NCI-H146 treated with DMSO at 0.1 percent for 48 hours (cell line): ENCODE measurements at regions not wholly inside any gene's neighbourhood (a gene's known extent, or its start where the extent isn't known, plus 50 kb on each side); places are given as distances from the start of the nearest gene placed in this dataset.

ENCODE experiments used
- DNase-seq: peaks from one replicate; lab custom pipeline; 2025; ENCODE audit not compliant: unreplicated experiment; lab: John Stamatoyannopoulos, UW

DNA sequence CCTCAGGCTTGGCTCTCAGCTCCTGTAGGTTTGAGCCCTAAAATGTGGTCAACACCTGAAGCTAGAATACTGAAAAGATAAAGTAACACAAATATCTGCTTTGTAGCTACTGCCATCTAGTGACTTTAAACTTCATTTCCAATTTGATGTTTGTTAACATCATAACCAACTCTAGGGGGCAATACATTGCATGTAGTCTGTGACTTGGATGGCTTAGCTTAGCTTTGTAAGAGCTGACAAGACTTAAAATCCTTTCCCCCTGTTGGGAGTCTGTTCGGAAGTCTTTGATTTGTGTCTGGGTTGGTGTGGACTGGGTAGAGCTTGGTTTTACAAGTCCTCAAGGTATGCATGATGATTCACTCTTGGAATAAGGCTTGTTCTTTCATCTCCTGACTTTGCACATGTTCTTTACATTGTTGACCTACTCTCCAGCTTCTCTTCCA is 51.7 kb downstream of the SCN11A start:
- peak; percentile 3 for DNase-seq

- DNase-seq, result no peak
Observed at GRCh38 chr3:38998086-38998485, 53.7 kb downstream of the SCN11A start.

GRCh38 chr3:38996193-38996592 is 55.6 kb downstream of the SCN11A start:
- no peak for DNase-seq

- DNase-seq, result no peak
Observed at GRCh38 chr3:38994251-38994650, 57.5 kb downstream of the SCN11A start.

GRCh38 chr3:38992117-38992760 is 59.5 kb downstream of the SCN11A start:
- no peak for DNase-seq

- DNase-seq, result no peak
Observed at GRCh38 chr3:38990621-38991020, 61.1 kb downstream of the SCN11A start.

GRCh38 chr3:38989917-38990510 is 61.7 kb downstream of the SCN11A start:
- DNase-seq, result no peak

- no peak for DNase-seq
Observed at GRCh38 chr3:38988955-38989354, 62.8 kb downstream of the SCN11A start.

DNA sequence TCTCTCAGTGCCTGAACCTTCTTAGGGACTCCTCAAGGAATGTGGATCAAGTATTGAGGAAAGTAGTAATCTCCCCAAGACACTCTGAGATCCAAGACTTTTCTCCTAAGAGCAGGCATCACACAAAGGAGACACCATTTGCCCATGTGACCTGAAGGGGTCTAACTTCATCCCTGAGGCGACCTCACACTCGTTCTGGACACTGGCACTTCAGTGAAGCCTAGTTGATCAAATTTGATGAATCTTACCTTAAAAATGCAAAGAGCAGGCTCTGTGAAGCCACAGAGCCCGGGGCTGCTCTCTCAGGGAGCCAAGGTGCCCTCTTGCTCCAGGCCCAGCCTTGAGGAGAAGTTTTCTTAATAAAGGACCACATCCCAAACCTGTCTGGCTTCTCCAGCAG is 64.3 kb downstream of the SCN11A start:
- no peak for DNase-seq

GRCh38 chr3:38986901-38987300 is 64.8 kb downstream of the SCN11A start:
- DNase-seq, result no peak

GRCh38 chr3:38985981-38986380 is 65.8 kb downstream of the SCN11A start:
- no peak for DNase-seq

DNA sequence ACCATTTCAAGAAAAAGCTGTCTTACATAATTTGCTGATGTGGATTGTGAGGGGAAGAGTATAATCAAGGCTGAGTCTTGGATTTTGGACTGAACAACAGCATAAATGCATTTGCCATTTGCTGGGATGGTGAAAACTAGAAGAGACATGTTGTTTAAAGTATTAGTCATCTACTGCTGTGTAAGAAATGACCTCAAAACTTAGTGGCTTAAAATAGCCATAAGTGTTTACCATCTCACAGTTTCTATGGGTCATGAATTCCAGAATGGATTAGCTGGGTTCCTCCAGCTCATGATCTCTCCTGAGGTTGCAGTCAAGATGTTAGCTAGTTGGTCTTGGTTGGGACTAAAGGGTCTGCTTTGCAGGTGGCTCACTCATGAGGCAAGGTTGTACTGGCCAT is 66.2 kb downstream of the SCN11A start:
- DNase-seq, result no peak

- DNase-seq, result no peak
Observed at GRCh38 chr3:38984731-38985130, 67.0 kb downstream of the SCN11A start.

- no peak for DNase-seq
Observed at GRCh38 chr3:38984110-38984509, 67.6 kb downstream of the SCN11A start.

GRCh38 chr3:38980938-38981337 is 70.8 kb downstream of the SCN11A start:
- DNase-seq, result no peak

DNA sequence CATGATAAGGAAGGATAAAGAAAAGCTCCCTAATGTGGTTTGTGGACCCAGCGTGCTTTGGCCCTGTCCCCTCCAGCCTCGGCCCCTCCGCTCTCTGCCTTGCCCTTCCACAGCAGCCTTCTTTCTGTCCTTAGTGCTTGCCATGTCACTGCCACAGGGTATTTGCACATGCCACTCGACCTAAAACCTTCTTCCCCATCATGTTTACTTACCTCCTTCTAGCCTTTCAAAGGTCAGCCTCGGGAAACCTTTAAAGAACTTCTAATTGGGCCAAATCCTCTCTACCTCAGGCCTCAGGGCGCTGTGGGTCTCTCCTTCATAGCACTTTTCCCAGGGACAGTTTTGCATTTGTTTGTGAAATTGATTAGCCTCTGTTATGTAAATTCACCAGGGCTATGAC is 73.0 kb downstream of the SCN11A start:
- DNase-seq, result no peak

DNA sequence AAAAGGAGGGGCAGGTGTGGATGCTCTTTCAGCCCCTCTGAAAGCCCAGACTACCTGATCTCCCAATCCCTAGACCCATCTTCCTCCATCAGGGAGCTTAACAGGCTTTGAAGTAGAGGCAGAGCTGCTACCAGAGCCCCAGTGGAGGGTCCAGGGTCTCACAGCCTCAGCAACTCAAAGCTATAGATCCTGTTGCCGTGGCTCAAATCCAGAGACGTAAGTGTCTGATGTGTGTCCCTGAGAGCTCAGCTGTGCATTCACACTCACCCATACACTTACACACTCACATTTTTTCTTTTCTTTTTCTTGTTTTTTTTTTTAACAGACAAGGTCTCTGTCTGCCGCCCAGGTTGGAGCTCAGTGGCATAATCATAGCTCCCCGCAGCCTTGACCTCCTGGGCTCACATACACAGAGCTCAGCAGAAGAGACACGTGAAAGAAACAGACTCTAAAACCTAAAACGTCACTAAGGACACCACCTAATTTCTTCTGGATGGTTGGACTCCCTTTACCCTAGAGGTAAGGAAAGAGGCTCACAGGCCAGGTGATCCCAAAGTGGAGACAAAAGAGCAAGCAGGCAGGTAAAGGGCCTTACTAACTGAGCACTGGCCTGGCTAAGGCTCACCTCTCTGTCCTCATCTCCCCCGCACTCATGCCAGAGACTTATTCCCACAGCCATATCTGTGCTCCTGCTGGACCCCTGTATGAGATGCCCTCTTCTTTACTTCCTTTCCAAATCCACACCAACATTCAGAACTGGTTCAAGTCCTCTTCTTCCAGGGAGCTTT is 80.7 kb downstream of the SCN11A start:
- no peak for DNase-seq

DNA sequence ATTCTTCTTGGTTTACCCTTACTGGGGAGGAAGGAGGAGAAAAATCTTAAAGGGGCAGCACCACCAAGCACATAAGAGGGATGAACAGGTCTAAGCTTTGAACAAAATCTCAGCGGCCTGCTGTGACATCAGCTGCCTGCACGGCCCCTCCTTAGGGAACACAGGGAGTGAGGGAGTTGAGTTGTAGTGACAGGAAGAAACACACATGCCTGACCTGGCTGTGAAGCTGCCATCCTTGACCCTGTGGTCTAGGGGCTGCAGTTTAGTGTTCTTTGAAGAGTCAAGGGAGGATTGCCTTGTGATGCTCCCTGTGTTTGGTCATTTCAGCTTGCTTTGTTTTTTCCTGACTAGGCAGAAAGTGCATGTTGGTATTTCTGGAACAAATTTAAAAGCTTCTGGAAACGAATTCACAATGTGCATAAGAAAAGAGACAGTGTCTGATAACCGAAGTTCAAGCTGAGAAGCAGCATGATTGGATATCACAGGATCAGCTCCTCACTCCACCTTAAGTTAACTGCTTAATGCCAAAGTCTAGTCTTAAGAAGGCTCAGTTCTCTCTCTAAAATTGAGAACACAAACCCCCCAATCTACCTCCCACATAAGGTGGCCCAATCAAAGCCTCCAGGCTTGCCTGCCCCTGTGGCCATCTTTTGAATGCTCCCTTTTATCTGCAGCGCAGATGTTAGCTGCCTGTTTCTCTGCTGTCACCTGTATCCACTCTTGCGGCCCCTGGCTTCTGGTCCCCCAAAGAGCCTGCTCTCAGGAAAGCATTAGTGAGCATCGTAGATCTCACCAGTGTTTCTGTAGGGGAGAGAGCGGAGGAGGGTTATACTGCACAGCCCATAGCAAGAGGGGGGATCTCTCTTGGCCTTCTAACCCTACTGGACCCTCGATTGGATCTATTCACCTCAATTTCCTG is 82.2 kb downstream of the SCN11A start:
- no peak for DNase-seq

DNA sequence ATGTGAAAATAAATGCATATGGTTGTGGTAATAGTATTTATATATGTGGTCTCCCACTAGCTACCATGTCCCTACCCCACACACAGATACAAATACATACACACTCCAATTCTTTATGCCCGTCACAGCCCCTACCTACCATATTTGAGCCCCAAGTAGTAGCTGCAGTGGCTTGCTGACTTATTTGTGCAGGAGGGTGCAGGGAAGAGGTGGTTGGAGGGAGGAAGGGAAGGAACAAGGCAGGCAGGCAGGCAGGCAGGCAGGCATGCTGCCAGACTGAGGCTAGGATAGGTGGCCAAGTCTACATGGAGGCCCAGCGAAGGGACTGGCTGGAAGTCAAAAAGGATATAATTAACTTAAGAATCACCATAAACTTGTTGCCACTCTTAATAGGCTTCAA is 82.9 kb downstream of the SCN11A start:
- DNase-seq, result no peak

DNA sequence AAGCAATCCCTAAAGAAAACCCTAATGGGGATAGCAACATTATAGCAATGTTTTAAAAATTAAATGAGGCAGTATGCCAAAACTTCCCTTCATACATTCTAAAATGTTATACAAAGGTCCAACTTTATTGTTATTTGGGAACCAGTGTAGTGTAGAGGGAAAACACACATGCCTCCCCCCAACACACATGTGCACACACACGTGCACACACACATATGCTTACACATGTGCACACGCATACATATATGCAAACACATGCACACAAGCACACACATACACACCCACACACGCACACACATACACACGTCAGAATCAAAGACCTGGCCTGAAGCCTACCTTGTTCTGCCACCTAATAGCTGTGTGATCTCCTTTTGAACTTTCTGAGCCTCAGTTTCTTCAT is 83.3 kb downstream of the SCN11A start:
- no peak for DNase-seq

GRCh38 chr3:38967693-38967989 is 84.1 kb downstream of the SCN11A start:
- no peak for DNase-seq
